Activated T-cell treated with anti-CD3 and anti-CD28 coated beads for 4 hours (primary cell): ENCODE measurements at regions not wholly inside any gene's neighbourhood (a gene's known extent, or its start where the extent isn't known, plus 50 kb on each side); places are given as distances from the start of the nearest gene placed in this dataset.

Experiments
- DNase-seq: peaks from one replicate; pipeline ENCODE4 v3.0.0-alpha.2; 2020

GRCh38 chr2:14313341-14313740, 319.2 kb upstream of the LRATD1 start:
- DNase-seq: no peak

DNA sequence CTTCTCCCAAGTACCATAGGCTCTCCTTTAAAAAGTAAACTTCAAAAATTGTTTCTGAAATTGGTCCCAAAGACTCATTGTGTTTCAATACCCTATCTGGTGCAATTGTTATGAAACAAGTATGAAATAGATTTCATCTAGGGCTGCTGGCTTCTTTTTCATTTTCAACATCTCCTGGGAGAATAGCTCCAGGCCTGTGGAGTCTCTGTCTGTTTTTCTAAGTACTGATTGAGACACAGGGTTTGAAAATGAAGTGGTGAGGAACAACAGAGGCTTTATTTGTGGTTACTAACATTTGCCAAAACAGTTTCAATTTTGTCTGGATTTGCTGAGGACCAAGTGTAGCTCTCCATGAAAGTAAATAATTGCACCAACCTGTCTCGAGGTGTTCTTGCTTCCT, 315.9 kb upstream of the LRATD1 start:
- no peak for DNase-seq

DNA sequence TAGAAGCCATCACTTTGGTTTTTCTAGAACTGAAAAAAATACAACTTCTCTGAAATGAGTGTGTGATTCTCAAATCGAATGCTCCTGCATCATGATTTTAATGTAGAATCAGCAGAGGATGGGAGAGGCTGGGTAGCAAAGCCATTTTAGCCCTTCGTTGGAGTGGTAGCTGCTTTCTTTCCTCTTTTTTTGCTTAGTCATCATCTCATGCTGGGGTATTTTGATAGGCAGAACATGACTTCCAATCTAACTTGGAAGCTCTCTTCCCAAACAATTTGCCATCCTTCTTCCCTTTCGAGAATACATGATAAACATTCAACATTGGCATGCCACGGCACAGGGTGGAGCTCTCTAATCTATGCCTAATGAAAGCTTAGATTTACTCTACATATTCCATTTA, 311.2 kb upstream of the LRATD1 start:
- DNase-seq: no peak

- no peak for DNase-seq
Observed at GRCh38 chr2:14322306-14322705, 310.2 kb upstream of the LRATD1 start.

GRCh38 chr2:14324308-14324707, 308.2 kb upstream of the LRATD1 start:
- DNase-seq: no peak

- no peak for DNase-seq
Observed at GRCh38 chr2:14330884-14331283, 301.6 kb upstream of the LRATD1 start.

DNA sequence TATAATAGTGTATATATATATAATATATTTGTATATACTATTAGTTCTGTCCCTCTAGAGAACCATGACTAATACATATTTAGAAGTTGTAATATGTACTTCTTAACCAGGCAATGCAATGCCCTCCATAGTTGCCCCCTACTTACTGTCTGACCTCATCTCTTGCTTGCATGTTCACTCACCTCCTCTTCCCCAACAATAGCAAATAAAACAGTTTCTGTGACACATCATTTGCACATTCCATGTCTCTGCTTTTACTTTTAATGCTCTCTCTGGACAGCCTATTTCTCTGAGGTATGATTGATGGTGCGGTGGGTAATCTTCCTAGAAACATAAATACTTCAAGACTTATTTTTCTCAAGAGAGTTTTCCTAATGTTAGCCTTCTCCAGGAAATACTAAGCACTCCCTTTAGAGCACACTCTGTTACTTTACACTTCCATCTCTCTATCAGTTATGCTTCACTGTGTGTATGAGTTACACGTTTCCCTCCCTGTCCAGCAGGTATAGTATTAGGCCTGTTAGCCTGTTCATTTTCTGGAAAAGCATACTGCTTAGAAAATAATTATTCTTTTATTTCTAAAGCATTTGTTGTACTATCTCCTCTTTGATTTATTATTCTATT, 295.6 kb upstream of the LRATD1 start:
- DNase-seq: no peak

DNA sequence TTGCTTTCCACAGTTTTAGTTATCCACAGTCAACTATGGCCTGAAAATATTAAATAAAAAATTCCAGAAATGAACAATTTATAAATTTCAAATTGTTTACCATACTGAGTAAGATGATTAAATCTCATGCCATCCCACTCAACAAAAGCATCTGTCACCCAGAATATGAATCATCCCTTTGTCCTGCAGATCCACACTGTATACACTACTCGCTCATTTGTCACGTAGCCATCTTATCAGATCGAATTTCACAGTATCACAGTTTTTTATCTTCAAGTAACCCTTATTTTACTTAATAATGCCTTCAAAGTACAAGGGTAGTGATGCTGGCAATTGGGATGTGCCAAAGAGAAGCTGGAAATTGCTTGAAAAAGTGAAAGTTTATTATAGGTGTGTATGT, 291.8 kb upstream of the LRATD1 start:
- no peak for DNase-seq

DNA sequence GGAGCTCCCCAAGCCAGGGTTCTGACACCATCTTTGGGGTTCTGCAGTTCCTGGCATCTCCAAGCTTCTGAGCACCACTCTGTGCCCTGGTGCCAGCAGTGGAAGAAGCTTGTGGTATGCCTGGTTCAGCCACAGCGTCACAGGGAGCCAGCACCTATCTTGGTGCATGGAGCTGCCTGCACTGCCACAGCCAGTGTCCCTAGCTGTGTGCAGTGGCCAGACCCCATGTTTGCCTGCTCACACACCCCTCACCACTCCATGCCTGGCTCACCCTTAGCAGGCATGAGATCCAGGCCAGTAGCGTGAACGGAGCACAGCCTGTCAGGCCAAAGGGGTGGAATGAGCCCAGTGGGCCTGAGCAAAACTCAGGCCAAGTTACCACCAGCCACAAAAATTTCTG, 290.2 kb upstream of the LRATD1 start:
- no peak for DNase-seq

DNA sequence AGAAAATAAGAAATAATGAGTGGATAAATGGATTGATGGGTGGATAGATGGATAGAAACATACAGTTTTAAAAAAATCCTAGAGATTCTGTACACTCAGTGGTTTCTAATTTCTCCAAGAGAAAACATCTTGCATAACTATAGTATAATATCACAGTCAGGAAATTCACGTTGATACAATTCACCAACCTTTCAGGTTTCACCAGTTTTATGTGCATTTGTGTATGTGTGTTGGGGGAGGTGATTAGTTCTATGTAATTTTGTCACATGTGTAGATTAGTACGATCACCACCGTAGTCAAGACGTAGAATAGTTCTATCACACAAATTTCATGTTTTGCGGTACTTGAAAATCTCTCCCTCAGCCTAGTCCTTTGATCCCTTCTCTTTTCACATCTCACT, 288.2 kb upstream of the LRATD1 start:
- no peak for DNase-seq

GRCh38 chr2:14348247-14348646, 284.3 kb upstream of the LRATD1 start:
- no peak for DNase-seq

DNA sequence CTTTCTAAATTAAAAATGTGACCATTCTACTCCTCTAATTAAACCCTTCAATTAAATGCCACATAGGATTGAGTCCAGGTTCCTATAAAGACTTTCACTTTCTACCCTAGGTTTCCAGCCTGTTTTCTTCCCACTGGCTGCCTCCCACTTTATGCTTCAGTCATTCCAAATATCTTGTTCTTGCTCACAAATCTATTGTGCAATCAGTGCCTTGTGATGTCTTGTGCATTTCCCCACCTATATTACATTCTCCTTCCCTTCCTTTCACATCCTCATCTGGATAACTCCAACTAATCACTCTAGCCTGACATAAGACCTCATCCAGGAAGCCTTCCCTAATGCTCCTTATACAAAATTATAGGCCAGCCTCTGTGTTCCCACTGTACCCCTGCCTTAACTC, 281.7 kb upstream of the LRATD1 start:
- DNase-seq: no peak

DNA sequence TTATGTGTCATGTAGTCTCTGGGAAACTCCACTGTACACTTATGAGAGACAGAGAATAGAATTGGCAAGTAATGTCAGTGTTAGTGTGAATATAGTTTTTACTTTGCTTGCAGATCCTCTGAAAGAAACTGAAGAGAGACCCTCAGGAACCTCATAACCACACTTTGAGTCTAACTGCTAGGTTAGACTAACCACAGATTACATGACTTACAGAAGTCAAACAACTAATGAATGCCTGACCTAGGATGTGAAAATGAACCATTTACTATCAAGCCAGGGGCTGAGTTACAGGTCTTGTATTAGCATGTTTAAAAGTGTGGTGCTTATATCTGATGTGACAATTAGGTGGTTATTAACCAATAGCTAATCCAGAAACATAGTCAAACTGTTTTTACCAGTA, 280.4 kb upstream of the LRATD1 start:
- no peak for DNase-seq

DNA sequence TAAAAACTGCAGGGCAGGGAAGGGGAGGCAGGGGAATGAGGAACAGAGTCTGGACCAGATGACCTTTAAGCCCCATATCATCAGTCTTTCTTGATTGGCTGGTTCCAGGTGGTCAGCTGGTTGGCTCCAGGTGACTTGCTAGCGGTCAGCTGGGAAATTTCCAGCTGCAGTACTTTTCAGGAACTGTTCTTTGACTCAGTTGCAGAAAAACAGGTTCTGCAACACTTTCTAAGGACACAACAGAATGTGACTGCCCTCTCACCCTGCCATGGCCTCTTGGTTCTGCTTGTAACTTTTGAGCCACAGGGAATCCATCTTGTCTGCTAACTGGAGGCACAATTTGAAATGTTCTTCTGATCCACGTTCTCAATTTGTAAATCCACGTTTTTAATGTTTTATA, 278.3 kb upstream of the LRATD1 start:
- no peak for DNase-seq

GRCh38 chr2:14355102-14355501, 277.4 kb upstream of the LRATD1 start:
- no peak for DNase-seq

DNA sequence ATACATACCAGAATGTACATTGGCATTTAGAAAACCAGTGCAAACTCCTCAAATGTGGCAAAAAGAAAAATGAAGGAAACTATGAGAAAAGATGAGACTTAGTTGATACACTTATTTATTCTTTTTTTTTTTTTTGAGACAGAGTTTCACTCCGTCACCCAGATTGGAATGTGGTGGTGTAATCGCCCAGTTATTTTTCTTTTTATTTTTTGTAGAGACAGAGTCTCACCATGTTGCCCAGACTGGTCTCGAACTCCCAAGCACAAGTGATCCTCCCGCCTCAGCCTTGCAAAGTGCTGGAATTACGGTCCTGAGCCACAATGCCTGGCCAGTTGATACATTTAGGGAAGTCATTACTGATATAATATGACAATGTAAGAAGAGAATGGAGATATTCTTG, 274.2 kb upstream of the LRATD1 start:
- DNase-seq: no peak

DNA sequence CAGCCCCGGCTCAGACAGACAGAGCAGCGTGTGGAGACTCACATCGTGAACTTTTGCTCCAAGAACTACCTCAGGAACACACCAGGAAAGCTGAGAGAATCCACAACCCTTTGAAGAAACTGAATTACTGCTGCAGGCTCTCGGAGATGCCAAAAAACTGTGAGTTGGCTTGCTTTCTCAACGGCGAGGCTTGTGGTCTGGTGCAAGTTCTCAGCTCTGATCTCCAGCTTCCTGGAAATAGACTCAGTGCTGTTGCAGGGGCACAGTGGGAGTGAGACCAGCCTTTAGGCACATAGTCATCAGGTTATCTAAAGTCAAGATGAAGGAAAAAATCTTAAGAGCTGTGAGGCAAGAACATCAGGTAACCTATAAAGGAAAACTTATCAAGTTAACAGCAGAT, 273.7 kb upstream of the LRATD1 start:
- DNase-seq: no peak

- no peak for DNase-seq
Observed at GRCh38 chr2:14363137-14363536, 269.4 kb upstream of the LRATD1 start.

DNA sequence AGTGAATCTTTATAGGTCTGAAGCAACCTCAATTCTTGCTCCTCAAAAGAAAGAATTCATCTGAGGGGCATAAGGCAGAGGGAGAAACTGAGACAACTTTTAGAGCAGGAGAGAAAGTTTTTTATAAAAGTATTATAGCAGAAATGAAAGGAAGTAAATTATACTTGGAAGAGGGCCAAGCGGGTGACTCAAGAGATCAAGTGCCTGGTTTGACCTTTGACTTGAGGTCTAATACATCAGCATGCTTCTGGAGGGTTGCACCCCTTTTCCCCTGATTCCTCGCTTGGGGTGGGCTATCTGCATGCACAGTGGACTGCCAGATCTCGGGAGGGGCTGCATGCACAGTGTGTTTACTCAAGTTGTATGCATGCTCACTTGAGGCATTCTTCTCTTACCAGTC, 268.5 kb upstream of the LRATD1 start:
- DNase-seq: no peak

DNA sequence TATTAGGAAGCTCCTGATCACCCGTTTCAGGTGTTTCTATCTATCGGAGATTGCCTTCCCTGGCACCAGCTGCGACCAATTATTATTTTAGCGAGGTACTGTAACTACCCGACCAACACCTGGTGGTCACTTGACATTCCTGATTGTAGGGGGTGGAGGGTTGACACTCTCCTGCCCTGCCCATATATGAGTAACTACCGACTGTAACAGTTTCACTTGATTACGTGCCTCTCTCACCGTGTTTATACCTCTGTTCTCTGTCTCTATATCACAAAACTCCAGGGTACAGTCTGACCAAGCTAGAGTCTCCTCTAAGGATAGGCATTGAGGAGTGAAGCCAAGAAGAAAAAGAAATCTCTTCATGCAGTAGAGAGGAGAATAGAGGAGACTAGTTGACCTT, 268.0 kb upstream of the LRATD1 start:
- no peak for DNase-seq

DNA sequence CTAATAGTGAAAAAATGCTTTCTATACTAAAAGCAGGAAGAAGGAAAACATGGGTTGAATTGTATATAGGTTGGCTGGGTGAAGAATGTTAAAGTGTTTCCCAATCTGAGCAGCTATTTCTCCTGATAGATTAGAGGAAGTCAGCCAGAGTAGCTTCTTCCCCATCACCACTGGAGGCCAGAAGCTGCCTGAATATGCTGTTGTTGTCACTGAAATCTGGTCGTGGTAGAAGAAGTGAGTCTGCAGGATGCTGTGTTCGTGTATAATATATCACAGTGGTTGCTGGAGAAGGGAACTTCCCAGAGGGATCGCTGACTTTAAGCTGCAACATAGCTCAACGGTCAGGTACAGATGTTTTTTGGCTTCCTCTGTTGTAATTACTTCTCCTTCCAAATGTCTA, 247.5 kb upstream of the LRATD1 start:
- DNase-seq: no peak

DNA sequence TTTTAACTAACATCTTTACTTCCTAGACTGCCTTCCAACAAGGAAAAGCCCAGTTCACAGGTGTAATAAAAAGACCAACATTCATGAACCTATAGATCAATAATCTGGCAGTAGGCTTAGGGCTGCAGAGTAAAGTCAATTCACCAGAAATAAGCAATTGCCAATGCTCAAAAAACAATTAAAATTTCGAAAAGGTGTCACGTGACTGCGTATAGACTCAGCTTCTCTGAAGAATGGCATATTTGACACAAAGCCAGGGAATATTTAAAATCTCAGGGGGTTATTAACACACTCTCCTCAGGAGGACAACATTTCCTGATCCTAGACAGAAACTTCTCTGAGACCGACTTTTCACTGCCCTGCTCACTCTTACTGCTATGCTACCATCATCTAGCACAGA, 245.2 kb upstream of the LRATD1 start:
- DNase-seq: no peak

GRCh38 chr2:14388724-14389123, 243.8 kb upstream of the LRATD1 start:
- no peak for DNase-seq

GRCh38 chr2:14396533-14397083, 235.9 kb upstream of the LRATD1 start:
- no peak for DNase-seq

DNA sequence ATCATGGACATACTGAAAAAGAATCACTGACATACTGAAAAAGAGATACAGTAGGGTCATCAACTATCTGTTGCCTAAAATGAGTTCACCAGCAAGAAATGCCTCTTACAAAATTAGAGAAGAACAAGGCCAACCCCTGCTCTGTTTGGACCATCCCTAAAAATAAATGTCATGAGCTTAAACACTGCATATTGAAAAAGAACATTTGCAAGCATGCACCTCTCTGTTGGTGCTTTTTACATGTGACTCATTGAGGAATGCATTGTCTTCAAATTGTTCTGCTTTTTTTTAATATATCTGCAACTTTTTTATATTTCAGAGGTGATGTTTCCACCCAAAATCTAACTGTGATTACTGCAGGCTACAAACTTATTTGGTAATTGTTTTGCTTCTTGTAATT, 233.9 kb upstream of the LRATD1 start:
- no peak for DNase-seq

- no peak for DNase-seq
Observed at GRCh38 chr2:14401873-14402272, 230.6 kb upstream of the LRATD1 start.
